OCI-LY7 (cell line): ENCODE measurements at regions not wholly inside any gene's neighbourhood (a gene's known extent, or its start where the extent isn't known, plus 50 kb on each side); places are given as distances from the start of the nearest gene placed in this dataset.

Source experiments
- BruUV-seq: library from RNA; stranded (reverse); fragments of 400-500 nt; replicated peaks from 2 replicates; lab custom pipeline; 2021; lab: Mats Ljungman, UMichigan
- CTCF ChIA-PET: fragments of 300-600 bp; sonication (Branson Sonifier 250); formaldehyde crosslinking; loops from one replicate; lab custom pipeline; 2022; ENCODE audit warnings: antibody characterized with exemption; ENCODE audit not compliant: unreplicated experiment; lab: Charles Lee
- POLR2A ChIA-PET: fragments of 300-600 bp; sonication (Branson Sonifier 250); formaldehyde crosslinking; loops from one replicate; lab custom pipeline; 2022; ENCODE audit warnings: antibody characterized with exemption; lab: Charles Lee
- DNase-seq: peaks from one replicate; pipeline ENCODE4 v3.0.0-alpha.2; 2015; ENCODE audit warnings: low spot score
- H2AFZ ChIP-seq: fragments of 200-600 bp; sonication (generic), shearing (Covaris generic); 2 replicates; pipeline ENCODE4 v1.6.1; 2014; ENCODE audit warnings: mild to moderate bottlenecking, antibody characterized with exemption, low read length, moderate library complexity
- H3K27ac ChIP-seq: fragments of 200-600 bp; sonication (generic); 2 replicates; pipeline ENCODE4 v1.5.1; 2014; ENCODE audit warnings: mixed run types, low read depth, mild to moderate bottlenecking, moderate library complexity, low read length, inconsistent platforms; ENCODE audit not compliant: poor library complexity, severe bottlenecking
- H3K36me3 ChIP-seq: fragments of 200-600 bp; sonication (generic); 2 replicates; pipeline ENCODE4 v1.6.1; 2014; ENCODE audit warnings: mild to moderate bottlenecking, antibody characterized with exemption, low read length, moderate library complexity, mixed read lengths; ENCODE audit not compliant: insufficient read depth
- H3K4me1 ChIP-seq: fragments of 200-600 bp; sonication (generic); 2 replicates; pipeline ENCODE4 v1.5.1; 2014; ENCODE audit warnings: mild to moderate bottlenecking, low read length; ENCODE audit not compliant: insufficient read depth, poor library complexity, severe bottlenecking
- H3K4me2 ChIP-seq: fragments of 200-600 bp; sonication (generic); 2 replicates; pipeline ENCODE4 v1.6.1; 2014; ENCODE audit warnings: mild to moderate bottlenecking, low read length
- H3K4me3 ChIP-seq: fragments of 200-600 bp; sonication (generic); 2 replicates; pipeline ENCODE4 v1.5.1; 2014; ENCODE audit warnings: mild to moderate bottlenecking, low read depth, low read length; ENCODE audit not compliant: poor library complexity, severe bottlenecking
- H3K79me2 ChIP-seq: fragments of 200-600 bp; sonication (generic); 2 replicates; pipeline ENCODE4 v1.6.1; 2016; ENCODE audit warnings: low read depth, mild to moderate bottlenecking, low read length, moderate library complexity, mixed read lengths; ENCODE audit not compliant: insufficient read depth
- H3K9me2 ChIP-seq: fragments of 200-600 bp; sonication (generic); 2 replicates; pipeline ENCODE4 v1.6.1; 2016; ENCODE audit warnings: mild to moderate bottlenecking, low read length, mixed read lengths; ENCODE audit not compliant: insufficient read depth
- H3K9me3 ChIP-seq: fragments of 200-600 bp; sonication (generic); 2 replicates; pipeline ENCODE4 v1.6.1; 2014; ENCODE audit warnings: mild to moderate bottlenecking, mixed run types, low read length, mixed read lengths
- H4K20me1 ChIP-seq: fragments of 200-600 bp; sonication (generic); 2 replicates; pipeline ENCODE4 v1.6.1; 2014; ENCODE audit warnings: mild to moderate bottlenecking, antibody characterized with exemption, low read length, moderate library complexity, mixed read lengths; ENCODE audit not compliant: insufficient read depth
- CTCF ChIP-seq: fragments of 200-600 bp; sonication (generic); conservative IDR thresholded peaks from 2 replicates; pipeline ENCODE4 v1.5.1; 2014; ENCODE audit warnings: mild to moderate bottlenecking, antibody characterized with exemption, low read length, moderate library complexity, mixed read lengths
- EZH2phosphoT487 ChIP-seq: fragments of 200-600 bp; sonication (generic); IDR thresholded peaks from 2 replicates; pipeline ENCODE4 v1.6.1; 2018; ENCODE audit warnings: low read depth, borderline replicate concordance, mild to moderate bottlenecking, mixed run types, antibody characterized with exemption, low read length, moderate library complexity, mixed read lengths
- intact Hi-C: fragments of 100-400 bp; cut with micrococcal nuclease; formaldehyde crosslinking; loops from one replicate; pipeline ENCODE4 v1.10.0; 2022; ENCODE audit not compliant: unreplicated experiment

GRCh38 chr13:90008707-90009149 is 1338.8 kb upstream of the MIR17HG start:
- H3K4me3 ChIP-seq: no peak overlapping the region
- H3K4me2 ChIP-seq: no peak overlapping the region
- H3K27ac ChIP-seq: no peak overlapping the region
- ChIA-PET POLR2A (interaction anchor here (0.6 to 2.3 kb wide), 2 partner anchors 20 to 21 kb away, joined by 3 to 7 read pairs; no protein-coding TSS in a partner anchor), CTCF (no interaction called here)
- peaks cover 5% of the 10 kb centered on the region; the same call in 1 of the 2 replicates for H3K9me2 ChIP-seq
- H3K9me3 ChIP-seq: peaks cover 18% of the 10 kb centered on the region; the same call in 1 of the 2 replicates
- DNase-seq: no peak
- no TSS peak for BruUV-seq
- H4K20me1 ChIP-seq: no peaks in the 10 kb centered on the region
- TF ChIP-seq EZH2phosphoT487 (no peak), CTCF (no peak)
- H3K79me2 ChIP-seq: no peaks in the 10 kb centered on the region
- H2AFZ ChIP-seq: no peak overlapping the region
- H3K36me3 ChIP-seq: no peaks in the 10 kb centered on the region
- intact Hi-C loops: no loop called here
- H3K4me1 ChIP-seq: no peaks in the 10 kb centered on the region

GRCh38 chr13:90014038-90014437 is 1333.4 kb upstream of the MIR17HG start:
- ChIA-PET CTCF (no interaction called here), POLR2A (no interaction called here)
- Histone ChIP-seq H3K9me3 (peaks cover 18% of the 10 kb centered on the region), H4K20me1 (no peaks in the 10 kb centered on the region), H3K27ac (no peak overlapping the region), H3K36me3 (no peaks in the 10 kb centered on the region), H3K4me2 (no peak overlapping the region), H3K79me2 (no peaks in the 10 kb centered on the region), H3K9me2 (peaks cover 10% of the 10 kb centered on the region; the same call in 1 of the 2 replicates), H3K4me1 (no peaks in the 10 kb centered on the region), H3K4me3 (no peak overlapping the region), H2AFZ (no peak overlapping the region)
- no peak for TF ChIP-seq CTCF
- no peak for TF ChIP-seq EZH2phosphoT487
- DNase-seq: no peak
- intact Hi-C loops: no loop called here
- BruUV-seq: no TSS peak

- CTCF ChIA-PET: no interaction called here
- intact Hi-C loops: no loop called here
- Histone ChIP-seq H3K4me3 (no peak overlapping the region), H3K4me1 (no peaks in the 10 kb centered on the region), H3K4me2 (no peak overlapping the region), H3K79me2 (no peaks in the 10 kb centered on the region), H4K20me1 (no peaks in the 10 kb centered on the region), H3K36me3 (no peaks in the 10 kb centered on the region), H3K9me2 (0 out of 2 replicates have a peak, but pooled peaks cover 5% of the 10 kb centered on the region), H3K27ac (no peak overlapping the region), H3K9me3 (peaks cover 29% of the 10 kb centered on the region), H2AFZ (no peak overlapping the region)
- POLR2A ChIA-PET: interaction anchor here (0.6 to 0.8 kb wide), 3 partner anchors 12 to 471 kb away, joined by 3 read pairs; no protein-coding TSS in a partner anchor
- DNase-seq: no peak
- TF ChIP-seq CTCF (no peak), EZH2phosphoT487 (no peak)
- BruUV-seq: no TSS peak
Observed at GRCh38 chr13:90015565-90016507, 1331.7 kb upstream of the MIR17HG start.
